DOHH2 (cell line): ENCODE measurements at regions not wholly inside any gene's neighbourhood (a gene's known extent, or its start where the extent isn't known, plus 50 kb on each side); places are given as distances from the start of the nearest gene placed in this dataset.

Experiments used
- H3F3A ChIP-seq: fragments of 200-600 bp; sonication (generic), shearing (Covaris generic); 2 replicates; pipeline ENCODE4 v1.6.0; 2016; ENCODE audit warnings: antibody characterized with exemption, mild to moderate bottlenecking; ENCODE audit not compliant: control insufficient read depth, insufficient read depth
- H3K27ac ChIP-seq: fragments of 200-600 bp; sonication (generic); 2 replicates; pipeline ENCODE4 v1.5.1; 2014; ENCODE audit warnings: low read depth, mild to moderate bottlenecking, low read length, moderate library complexity
- H3K27me3 ChIP-seq: fragments of 200-600 bp; sonication (generic); 2 replicates; pipeline ENCODE4 v1.6.1; 2014; ENCODE audit warnings: mild to moderate bottlenecking, low read length, mixed read lengths; ENCODE audit not compliant: control insufficient read depth
- H3K36me3 ChIP-seq: fragments of 200-600 bp; sonication (generic); 2 replicates; pipeline ENCODE4 v1.6.1; 2014; ENCODE audit warnings: mild to moderate bottlenecking, low read length, moderate library complexity, mixed read lengths; ENCODE audit not compliant: control insufficient read depth
- H3K4me1 ChIP-seq: fragments of 200-600 bp; sonication (generic); 2 replicates; pipeline ENCODE4 v1.6.1; 2014; ENCODE audit warnings: mild to moderate bottlenecking, low read length, mixed read lengths; ENCODE audit not compliant: control insufficient read depth
- H3K4me2 ChIP-seq: fragments of 200-600 bp; sonication (generic); 2 replicates; pipeline ENCODE4 v1.6.0; 2014; ENCODE audit warnings: mild to moderate bottlenecking, low read length, moderate library complexity
- H3K4me3 ChIP-seq: fragments of 200-600 bp; sonication (generic); 2 replicates; pipeline ENCODE4 v1.5.1; 2014; ENCODE audit warnings: mild to moderate bottlenecking, low read length, mixed read lengths
- H3K79me2 ChIP-seq: fragments of 200-600 bp; sonication (generic); 2 replicates; pipeline ENCODE4 v1.6.1; 2014; ENCODE audit warnings: mild to moderate bottlenecking, low read length, mixed read lengths; ENCODE audit not compliant: control insufficient read depth
- H3K9me2 ChIP-seq: fragments of 200-600 bp; sonication (generic); replicated peaks from 2 replicates; pipeline ENCODE4 v1.6.1; 2014; ENCODE audit warnings: mild to moderate bottlenecking, low read length, mixed read lengths; ENCODE audit not compliant: control insufficient read depth
- H3K9me3 ChIP-seq: fragments of 200-600 bp; sonication (generic); 2 replicates; pipeline ENCODE4 v1.6.1; 2014; ENCODE audit warnings: antibody characterized with exemption, low read length, mixed read lengths; ENCODE audit not compliant: control insufficient read depth, insufficient read depth
- H4K20me1 ChIP-seq: fragments of 200-600 bp; sonication (generic); 2 replicates; pipeline ENCODE4 v1.6.0; 2014; ENCODE audit warnings: low read depth, mild to moderate bottlenecking, antibody characterized with exemption, low read length, moderate library complexity; ENCODE audit not compliant: control insufficient read depth, insufficient read depth
- CTCF ChIP-seq: fragments of 200-600 bp; sonication (generic); IDR thresholded peaks from one replicate; pipeline ENCODE4 v1.5.1; 2014; ENCODE audit warnings: antibody characterized with exemption, mild to moderate bottlenecking, low read depth, low read length; ENCODE audit not compliant: poor library complexity, severe bottlenecking
- EZH2phosphoT487 ChIP-seq: fragments of 200-600 bp; sonication (generic); IDR thresholded peaks from 2 replicates; pipeline ENCODE4 v1.6.1; 2017; ENCODE audit warnings: borderline replicate concordance, mild to moderate bottlenecking, antibody characterized with exemption, low read length, moderate library complexity, mixed read lengths

- no peaks in the 10 kb centered on the region for H3K79me2 ChIP-seq
- H3K27me3 ChIP-seq: no peaks in the 10 kb centered on the region
- no peak overlapping the region for H3K27ac ChIP-seq
- no peaks in the 10 kb centered on the region for H3K36me3 ChIP-seq
- no peaks in the 10 kb centered on the region for H4K20me1 ChIP-seq
- no peak overlapping the region for H3K4me2 ChIP-seq
- no peak for TF ChIP-seq EZH2phosphoT487
- TF ChIP-seq CTCF: no peak
- H3K9me2 ChIP-seq: no peaks in the 10 kb centered on the region
- H3F3A ChIP-seq: no peaks in the 10 kb centered on the region
- no peaks in the 10 kb centered on the region for H3K4me1 ChIP-seq
- H3K9me3 ChIP-seq: no peaks in the 10 kb centered on the region
- H3K4me3 ChIP-seq: no peak overlapping the region
Measured at GRCh38 chr1:221292652-221293051, 413.4 kb downstream of the HLX start.

GRCh38 chr1:221294242-221294641 lies 415.0 kb downstream of the HLX start:
- no peaks in the 10 kb centered on the region for H3K9me3 ChIP-seq
- no peaks in the 10 kb centered on the region for H3K4me1 ChIP-seq
- no peaks in the 10 kb centered on the region for H3F3A ChIP-seq
- no peaks in the 10 kb centered on the region for H4K20me1 ChIP-seq
- H3K36me3 ChIP-seq: no peaks in the 10 kb centered on the region
- no peak overlapping the region for H3K4me2 ChIP-seq
- no peak overlapping the region for H3K27ac ChIP-seq
- H3K79me2 ChIP-seq: no peaks in the 10 kb centered on the region
- no peak overlapping the region for H3K4me3 ChIP-seq
- TF ChIP-seq EZH2phosphoT487: no peak
- no peak for TF ChIP-seq CTCF
- H3K27me3 ChIP-seq: no peaks in the 10 kb centered on the region
- no peaks in the 10 kb centered on the region for H3K9me2 ChIP-seq

- no peaks in the 10 kb centered on the region for H3K36me3 ChIP-seq
- H4K20me1 ChIP-seq: no peaks in the 10 kb centered on the region
- no peak overlapping the region for H3K4me2 ChIP-seq
- no peak overlapping the region for H3K27ac ChIP-seq
- no peaks in the 10 kb centered on the region for H3F3A ChIP-seq
- H3K27me3 ChIP-seq: peaks cover 9% of the 10 kb centered on the region; the same call in 1 of the 2 replicates
- no peak overlapping the region for H3K4me3 ChIP-seq
- TF ChIP-seq EZH2phosphoT487 (no peak), CTCF (no peak)
- no peaks in the 10 kb centered on the region for H3K79me2 ChIP-seq
- no peaks in the 10 kb centered on the region for H3K9me2 ChIP-seq
- H3K9me3 ChIP-seq: no peaks in the 10 kb centered on the region
- no peaks in the 10 kb centered on the region for H3K4me1 ChIP-seq
Measured at GRCh38 chr1:221302357-221302756, 423.1 kb downstream of the HLX start.

- no peaks in the 10 kb centered on the region for H3K9me3 ChIP-seq
- no peak overlapping the region for H3K27ac ChIP-seq
Measured at GRCh38 chr1:221302810-221303209, 423.6 kb downstream of the HLX start.

More at GRCh38 chr1:221302810-221303209, 423.6 kb downstream of the HLX start:
- Histone ChIP-seq H3K9me2 (no peaks in the 10 kb centered on the region), H3K27me3 (peaks cover 9% of the 10 kb centered on the region; the same call in 1 of the 2 replicates), H3K79me2 (no peaks in the 10 kb centered on the region), H3K4me1 (no peaks in the 10 kb centered on the region), H3K36me3 (no peaks in the 10 kb centered on the region), H3K4me3 (no peak overlapping the region), H3F3A (no peaks in the 10 kb centered on the region), H3K4me2 (no peak overlapping the region), H4K20me1 (no peaks in the 10 kb centered on the region)
- TF ChIP-seq EZH2phosphoT487: no peak
- no peak for TF ChIP-seq CTCF
